ENCODE measurements at regions not wholly inside any gene's neighbourhood (a gene's known extent, or its start where the extent isn't known, plus 50 kb on each side); places are given as distances from the start of the nearest gene placed in this dataset.

- peak; percentile 37 for DNase-seq (ENCODE audit: low read depth)
- H3K4me3 ChIP-seq (ENCODE audit: low read depth, low read length): no peak overlapping the region
Observed at GRCh38 chr12:12010277-12011039, 60.3 kb upstream of the BCL2L14 start.

- no peak overlapping the region for H3K4me3 ChIP-seq (ENCODE audit: low read depth, low read length)
- no peak for DNase-seq (ENCODE audit: low read depth)
Observed at GRCh38 chr12:12011880-12012260, 58.9 kb upstream of the BCL2L14 start.

GRCh38 chr12:12015073-12015685 lies 55.6 kb upstream of the BCL2L14 start:
- DNase-seq (ENCODE audit: low read depth): no peak
- no peak overlapping the region for H3K4me3 ChIP-seq (ENCODE audit: low read depth, low read length)

- no peak overlapping the region for H3K4me3 ChIP-seq (ENCODE audit: low read depth, low read length)
- DNase-seq (ENCODE audit: low read depth): no peak
Observed at GRCh38 chr12:12016284-12017100, 54.2 kb upstream of the BCL2L14 start.

GRCh38 chr12:12017135-12017581 lies 53.6 kb upstream of the BCL2L14 start:
- H3K4me3 ChIP-seq (ENCODE audit: low read depth, low read length): no peak overlapping the region
- DNase-seq (ENCODE audit: low read depth): no peak

- no peak overlapping the region for H3K4me3 ChIP-seq (ENCODE audit: low read depth, low read length)
- DNase-seq (ENCODE audit: low read depth): no peak
Observed at GRCh38 chr12:12017798-12018197, 52.9 kb upstream of the BCL2L14 start.

- no peak overlapping the region for H3K4me3 ChIP-seq (ENCODE audit: low read depth, low read length)
- DNase-seq (ENCODE audit: low read depth): peak; percentile 50
Observed at GRCh38 chr12:12018454-12018853, 52.3 kb upstream of the BCL2L14 start.

- DNase-seq (ENCODE audit: low read depth): no peak
- no peak overlapping the region for H3K4me3 ChIP-seq (ENCODE audit: low read depth, low read length)
Observed at GRCh38 chr12:12019881-12020280, 50.9 kb upstream of the BCL2L14 start.

- DNase-seq (ENCODE audit: low read depth): no peak
- no peak overlapping the region for H3K4me3 ChIP-seq (ENCODE audit: low read depth, low read length)
Observed at GRCh38 chr12:12020762-12021161, 50.0 kb upstream of the BCL2L14 start.

Measured in skeletal muscle cell (primary cell).